CD14-positive monocyte (primary cell): ENCODE measurements at regions not wholly inside any gene's neighbourhood (a gene's known extent, or its start where the extent isn't known, plus 50 kb on each side); places are given as distances from the start of the nearest gene placed in this dataset.
A peak's percentile ranks its signal among the peaks of the same experiment; 100 is the strongest.

Experiments used
- DNase-seq, 3 donors: peaks; one replicate each; pipeline ENCODE4 v3.0.0-alpha.2; 2011 to 2022
- H2AFZ ChIP-seq: 2 replicates; pipeline ENCODE4 v1.6.0; 2012; ENCODE audit warnings: mild to moderate bottlenecking, low read depth, low read length, inconsistent platforms; ENCODE audit not compliant: insufficient read depth, poor library complexity, severe bottlenecking
- H3K27ac ChIP-seq, 2 donors: 1 replicate in 1 of 2; 2 replicates in 1 of 2; pipeline ENCODE4 v1.5.1; 2012 to 2013; ENCODE audit warnings: low read length in 2 of 2, control low read depth in 1 of 2, inconsistent platforms in 1 of 2, low read depth in 1 of 2, mild to moderate bottlenecking in 1 of 2
- H3K27me3 ChIP-seq, 2 donors: one replicate each; pipeline versions ENCODE4 v1.6.0 to v1.6.1; 2011 to 2013; ENCODE audit warnings: low read length in 2 of 2; ENCODE audit not compliant: control insufficient read depth in 2 of 2, insufficient read depth in 2 of 2
- H3K36me3 ChIP-seq, 2 donors: replicated peaks in 1 of 2; 1 replicate in 1 of 2; 2 replicates in 1 of 2; pipeline versions ENCODE4 v1.5.1 to v1.6.1; 2012 to 2013; ENCODE audit warnings: low read length in 2 of 2, control low read depth in 1 of 2, inconsistent platforms in 1 of 2, mild to moderate bottlenecking in 1 of 2; ENCODE audit not compliant: insufficient read depth in 2 of 2, control insufficient read depth in 1 of 2
- H3K4me1 ChIP-seq, 2 donors: 1 replicate in 1 of 2; 2 replicates in 1 of 2; pipeline versions ENCODE4 v1.5.1 to v1.6.1; 2012 to 2013; ENCODE audit warnings: low read length in 2 of 2, control low read depth in 1 of 2, inconsistent platforms in 1 of 2, mild to moderate bottlenecking in 1 of 2, moderate library complexity in 1 of 2; ENCODE audit not compliant: insufficient read depth in 2 of 2, control insufficient read depth in 1 of 2
- H3K4me2 ChIP-seq: replicated peaks from 2 replicates; pipeline ENCODE3; 2012; ENCODE audit warnings: low read length, moderate library complexity, mild to moderate bottlenecking; ENCODE audit not compliant: poor library complexity, severe bottlenecking; ENCODE audit errors: extremely low read depth
- H3K4me3 ChIP-seq, 3 experiments: fragments of 200-600 bp in 1 of 3; sonication (generic) in 1 of 3; replicated peaks in 1 of 3; 1 replicate in 2 of 3; 2 replicates in 1 of 3; pipeline ENCODE4 v1.5.1; 2011 to 2013; ENCODE audit warnings: low read length in 3 of 3, mild to moderate bottlenecking in 3 of 3, control low read depth in 2 of 3, low read depth in 2 of 3, inconsistent platforms in 1 of 3, moderate library complexity in 1 of 3
- H3K79me2 ChIP-seq: 2 replicates; pipeline ENCODE4 v1.6.0; 2012; ENCODE audit warnings: mild to moderate bottlenecking, control low read depth, inconsistent platforms, low read length, moderate library complexity; ENCODE audit not compliant: insufficient read depth
- H3K9ac ChIP-seq: 2 replicates; pipeline ENCODE4 v1.6.0; 2017; ENCODE audit warnings: low read length, mild to moderate bottlenecking; ENCODE audit not compliant: insufficient read depth, poor library complexity, severe bottlenecking
- H3K9me3 ChIP-seq, 2 donors: replicated peaks in 1 of 2; 1 replicate in 1 of 2; 2 replicates in 1 of 2; pipeline versions ENCODE4 v1.5.1 to v1.6.1; 2012 to 2013; ENCODE audit warnings: low read length in 2 of 2, control low read depth in 1 of 2; ENCODE audit not compliant: control insufficient read depth in 1 of 2, insufficient read depth in 1 of 2
- H4K20me1 ChIP-seq: 2 replicates; pipeline ENCODE4 v1.6.0; 2012; ENCODE audit warnings: mild to moderate bottlenecking, low read length, control low read depth, moderate library complexity; ENCODE audit not compliant: insufficient read depth
- H3K27ac Mint-ChIP-seq, 7 donors: one replicate each; pipeline ENCODE4 v1.8.0; 2020; ENCODE audit warnings: mild to moderate bottlenecking in 7 of 7, mixed read lengths in 7 of 7, moderate library complexity in 6 of 7, inconsistent platforms in 2 of 7
- H3K27me3 Mint-ChIP-seq, 3 donors: one replicate each; pipeline ENCODE4 v1.8.0; 2021 to 2022; ENCODE audit warnings: low read depth in 3 of 3, mild to moderate bottlenecking in 3 of 3, mixed read lengths in 3 of 3, moderate library complexity in 3 of 3, inconsistent platforms in 1 of 3
- H3K36me3 Mint-ChIP-seq, 2 donors: one replicate each; pipeline ENCODE4 v1.8.0; 2020; ENCODE audit warnings: mixed read lengths in 2 of 2, inconsistent platforms in 1 of 2, mild to moderate bottlenecking in 1 of 2
- H3K4me1 Mint-ChIP-seq: one replicate; pipeline ENCODE4 v1.8.0; 2020; ENCODE audit warnings: mild to moderate bottlenecking, mixed read lengths
- H3K4me3 Mint-ChIP-seq, 2 donors: one replicate each; pipeline ENCODE4 v1.8.0; 2020; ENCODE audit warnings: mild to moderate bottlenecking in 2 of 2, mixed read lengths in 2 of 2, moderate library complexity in 1 of 2
- H3K9me3 Mint-ChIP-seq, 7 donors: one replicate each; pipeline ENCODE4 v1.8.0; 2020 to 2022; ENCODE audit warnings: mixed read lengths in 7 of 7, mild to moderate bottlenecking in 6 of 7, moderate library complexity in 6 of 7, inconsistent platforms in 2 of 7
- CTCF ChIP-seq: fragments of 200-600 bp; IDR thresholded peaks from one replicate; pipeline ENCODE4 v1.8.0; 2022; ENCODE audit warnings: antibody characterized with exemption, mild to moderate bottlenecking
- WGBS: methylation state at CpG from one replicate; pipeline ENCODE4 v1.1.5; 2013; ENCODE audit warnings: missing lambda C conversion rate; ENCODE audit not compliant: insufficient coverage; 5-methylcytosine and 5-hydroxymethylcytosine counted together
- intact Hi-C, 2 donors: fragments of 100-400 bp; cut with micrococcal nuclease; formaldehyde crosslinking; loops; one replicate each; pipeline versions ENCODE4 v1.15.0 to v1.15.1; 2023

- H3K27ac Mint-ChIP-seq = no peak overlapping the region
These were observed 396.5 kb upstream of the MEF2C start for GRCh38 chr5:89279391-89280036.

GRCh38 chr5:89277816-89278215 is 394.8 kb upstream of the MEF2C start:
- Histone ChIP-seq H3K4me2 (no peak overlapping the region), H3K27me3 (no peaks in the 10 kb centered on the region), H3K79me2 (no peaks in the 10 kb centered on the region), H3K4me1 (peaks cover 13 to 21% of the 10 kb centered on the region in 2 donors), H3K9ac (no peak overlapping the region), H3K9me3 (no peaks in the 10 kb centered on the region), H3K4me3 (no peak overlapping the region), H3K27ac (no peak overlapping the region), H4K20me1 (no peaks in the 10 kb centered on the region), H2AFZ (no peak overlapping the region), H3K36me3 (no peaks in the 10 kb centered on the region)
- DNase-seq = no peak
- intact Hi-C loops = no loop called here
- peaks cover 0 to 5% (median 2%) of the 10 kb centered on the region in 7 donors for H3K9me3 Mint-ChIP-seq
- TF ChIP-seq CTCF = no peak
- no peak overlapping the region for H3K27ac Mint-ChIP-seq
- WGBS = no CpG with 5 or more reads among the region's 4 CpGs
- H3K36me3 Mint-ChIP-seq = peaks cover 2 to 3% of the 10 kb centered on the region in 2 donors
- H3K27me3 Mint-ChIP-seq = no peaks in the 10 kb centered on the region
- no peak overlapping the region for H3K4me3 Mint-ChIP-seq
- H3K4me1 Mint-ChIP-seq = peaks cover 34% of the 10 kb centered on the region

More at GRCh38 chr5:89279391-89280036, 396.5 kb upstream of the MEF2C start:
- no CpG with 5 or more reads among the region's 5 CpGs for WGBS
- H3K36me3 Mint-ChIP-seq = peaks cover 2 to 3% of the 10 kb centered on the region in 2 donors
- Histone ChIP-seq H3K4me2 (peak overlapping the region; percentile 34), H3K27ac (no peak overlapping the region), H4K20me1 (no peaks in the 10 kb centered on the region), H3K36me3 (no peaks in the 10 kb centered on the region), H3K27me3 (no peaks in the 10 kb centered on the region), H3K9ac (no peak overlapping the region), H3K79me2 (no peaks in the 10 kb centered on the region), H3K4me3 (peak overlapping the region in 1 of 3 experiments; percentile 4), H2AFZ (no peak overlapping the region), H3K9me3 (no peaks in the 10 kb centered on the region), H3K4me1 (peaks cover 13 to 21% of the 10 kb centered on the region in 2 donors)
- peak in 2 of 3 donors; percentile 17 to 25 for DNase-seq
- no peaks in the 10 kb centered on the region for H3K27me3 Mint-ChIP-seq
- H3K4me1 Mint-ChIP-seq = peaks cover 34% of the 10 kb centered on the region
- intact Hi-C loops = no loop called here
- H3K9me3 Mint-ChIP-seq = peaks cover 0 to 4% (median 0%) of the 10 kb centered on the region in 7 donors
- peak overlapping the region in 1 of 2 donors; percentile 40 for H3K4me3 Mint-ChIP-seq
- TF ChIP-seq CTCF = no peak
